PC-3 (cell line): ENCODE measurements at regions not wholly inside any gene's neighbourhood (a gene's known extent, or its start where the extent isn't known, plus 50 kb on each side); places are given as distances from the start of the nearest gene placed in this dataset.

ENCODE experiments used
- ATAC-seq: fragments of 200-7000 bp; cut with Tn5 transposase; 2 replicates; pipeline ENCODE4 v1.9.1; 2020; ENCODE audit warnings: mild to moderate bottlenecking, moderate library complexity
- BruUV-seq: library from RNA; stranded (reverse); fragments of 400-500 nt; replicated peaks from 2 replicates; lab custom pipeline; 2021; lab: Mats Ljungman, UMichigan
- CTCF ChIA-PET: fragments of 300-600 bp; sonication (Branson Sonifier 250); formaldehyde crosslinking; loops from one replicate; lab custom pipeline; 2022; ENCODE audit warnings: antibody characterized with exemption; lab: Charles Lee
- POLR2A ChIA-PET: fragments of 300-600 bp; sonication (Branson Sonifier 250); formaldehyde crosslinking; loops from one replicate; lab custom pipeline; 2022; ENCODE audit warnings: antibody characterized with exemption; ENCODE audit not compliant: unreplicated experiment; lab: Charles Lee
- DNase-seq: peaks from one replicate; pipeline ENCODE4 v3.0.0-alpha.2; 2015
- H2AFZ ChIP-seq: fragments of 300-600 bp; sonication (generic); 2 replicates; pipeline ENCODE4 v1.6.0; 2016; ENCODE audit warnings: antibody characterized with exemption, low read length
- H3F3A ChIP-seq: fragments of 300-600 bp; sonication (generic); one replicate; pipeline ENCODE4 v1.6.0; 2017; ENCODE audit warnings: antibody characterized with exemption, low read length, control low read depth, mild to moderate bottlenecking; ENCODE audit not compliant: unreplicated experiment
- H3K27ac ChIP-seq: fragments of 300-600 bp; sonication (generic); 2 replicates; pipeline ENCODE4 v1.5.1; 2016; ENCODE audit warnings: mild to moderate bottlenecking, low read length
- H3K27me3 ChIP-seq: fragments of 300-600 bp; sonication (generic); 2 replicates; pipeline ENCODE4 v1.6.1; 2016; ENCODE audit warnings: low read length, mixed read lengths
- H3K36me3 ChIP-seq: fragments of 300-600 bp; sonication (generic); 2 replicates; pipeline ENCODE4 v1.6.1; 2016; ENCODE audit warnings: low read depth, mixed run types, low read length, mixed read lengths
- H3K4me1 ChIP-seq: fragments of 300-600 bp; sonication (generic); 2 replicates; pipeline ENCODE4 v1.5.1; 2016; ENCODE audit warnings: low read length; ENCODE audit not compliant: insufficient read depth
- H3K4me2 ChIP-seq: fragments of 300-600 bp; sonication (generic); 2 replicates; pipeline ENCODE4 v1.6.0; 2016; ENCODE audit warnings: low read length
- H3K4me3 ChIP-seq: fragments of 300-600 bp; sonication (generic); 2 replicates; pipeline ENCODE4 v1.5.1; 2016; ENCODE audit warnings: mild to moderate bottlenecking, low read length, mixed read lengths
- H3K79me2 ChIP-seq: fragments of 300-600 bp; sonication (generic); 2 replicates; pipeline ENCODE4 v1.6.1; 2017; ENCODE audit warnings: low read length, mixed read lengths
- H3K9ac ChIP-seq: fragments of 300-600 bp; sonication (generic); 2 replicates; pipeline ENCODE4 v1.6.0; 2016; ENCODE audit warnings: mild to moderate bottlenecking, low read length
- H3K9me2 ChIP-seq: fragments of 300-600 bp; sonication (generic); replicated peaks from 2 replicates; pipeline ENCODE4 v1.6.1; 2016; ENCODE audit warnings: mixed run types, low read length, mixed read lengths
- H3K9me3 ChIP-seq: fragments of 300-600 bp; sonication (generic); 2 replicates; pipeline ENCODE4 v1.6.1; 2016; ENCODE audit warnings: low read length, mixed read lengths
- H4K20me1 ChIP-seq: fragments of 300-600 bp; sonication (generic); 2 replicates; pipeline ENCODE4 v1.6.1; 2016; ENCODE audit warnings: low read length, mixed read lengths
- CTCF ChIP-seq: fragments of 300-600 bp; sonication (generic); conservative IDR thresholded peaks from 2 replicates; pipeline ENCODE4 v1.5.1; 2017; ENCODE audit warnings: antibody characterized with exemption, low read depth, mild to moderate bottlenecking, low read length
- EZH2 ChIP-seq: fragments of 300-600 bp; sonication (generic); IDR thresholded peaks from one replicate; pipeline ENCODE4 v1.6.1; 2017; ENCODE audit warnings: antibody characterized with exemption, mild to moderate bottlenecking, low read length; ENCODE audit not compliant: unreplicated experiment
- EZH2phosphoT487 ChIP-seq: fragments of 300-600 bp; sonication (generic); IDR thresholded peaks from 2 replicates; pipeline ENCODE4 v1.6.1; 2018; ENCODE audit warnings: mild to moderate bottlenecking, antibody characterized with exemption, low read length, borderline replicate concordance
- intact Hi-C: fragments of 100-400 bp; cut with micrococcal nuclease; formaldehyde crosslinking; loops from 2 replicates; pipeline ENCODE4 v1.9.0; 2023

- H3K4me1 ChIP-seq = peaks cover 31% of the 10 kb centered on the region
- ATAC-seq (no peak), DNase-seq (no peak)
- intact Hi-C loops = no loop called here
- no peak overlapping the region for H3K4me3 ChIP-seq
- H3K36me3 ChIP-seq = no peaks in the 10 kb centered on the region
- no peaks in the 10 kb centered on the region for H3F3A ChIP-seq
- H2AFZ ChIP-seq = no peak overlapping the region
- POLR2A ChIA-PET = no interaction called here
- no peaks in the 10 kb centered on the region for H3K27me3 ChIP-seq
- TF ChIP-seq EZH2phosphoT487 (no peak), EZH2 (no peak), CTCF (no peak)
- no peak overlapping the region for H3K9ac ChIP-seq
- H3K27ac ChIP-seq = no peak overlapping the region
- CTCF ChIA-PET = no interaction called here
- H3K9me2 ChIP-seq = no peaks in the 10 kb centered on the region
- no peaks in the 10 kb centered on the region for H3K79me2 ChIP-seq
- no TSS peak for BruUV-seq
- H3K9me3 ChIP-seq = no peaks in the 10 kb centered on the region
- H3K4me2 ChIP-seq = no peak overlapping the region
- H4K20me1 ChIP-seq = no peaks in the 10 kb centered on the region
Observed at GRCh38 chr11:130533113-130533798, 84.8 kb downstream of the ADAMTS15 start.

- Histone ChIP-seq H3K36me3 (no peaks in the 10 kb centered on the region), H3K27ac (no peak overlapping the region), H3K27me3 (no peaks in the 10 kb centered on the region), H3K4me1 (peaks cover 24% of the 10 kb centered on the region), H3K4me3 (no peak overlapping the region), H3K9me3 (no peaks in the 10 kb centered on the region), H3F3A (no peaks in the 10 kb centered on the region), H3K4me2 (no peak overlapping the region), H4K20me1 (no peaks in the 10 kb centered on the region), H3K79me2 (no peaks in the 10 kb centered on the region), H3K9me2 (no peaks in the 10 kb centered on the region), H2AFZ (no peak overlapping the region), H3K9ac (no peak overlapping the region)
- TF ChIP-seq CTCF (no peak), EZH2 (no peak), EZH2phosphoT487 (no peak)
- intact Hi-C loops = no loop called here
- ChIA-PET POLR2A (no interaction called here), CTCF (no interaction called here)
- ATAC-seq = no peak
- no TSS peak for BruUV-seq
- DNase-seq = no peak
Observed at GRCh38 chr11:130533871-130534270, 85.4 kb downstream of the ADAMTS15 start.

- BruUV-seq = no TSS peak
- Histone ChIP-seq H2AFZ (no peak overlapping the region), H3K36me3 (no peaks in the 10 kb centered on the region), H3K27ac (no peak overlapping the region), H3K4me3 (no peak overlapping the region), H3K9me2 (no peaks in the 10 kb centered on the region), H3K27me3 (no peaks in the 10 kb centered on the region), H3F3A (no peaks in the 10 kb centered on the region), H3K4me2 (no peak overlapping the region), H4K20me1 (no peaks in the 10 kb centered on the region), H3K4me1 (peaks cover 18% of the 10 kb centered on the region), H3K79me2 (no peaks in the 10 kb centered on the region), H3K9me3 (no peaks in the 10 kb centered on the region), H3K9ac (no peak overlapping the region)
- POLR2A ChIA-PET = no interaction called here
- intact Hi-C loops = no loop called here
- CTCF ChIA-PET = no interaction called here
- no peak for ATAC-seq
- no peak for DNase-seq
- TF ChIP-seq EZH2 = no peak
Observed at GRCh38 chr11:130534551-130534950, 86.1 kb downstream of the ADAMTS15 start.
